CD4-positive, alpha-beta T cell (primary cell): ENCODE measurements at regions not wholly inside any gene's neighbourhood (a gene's known extent, or its start where the extent isn't known, plus 50 kb on each side); places are given as distances from the start of the nearest gene placed in this dataset.

Source experiments
- ATAC-seq: fragments of 200-7000 bp; cut with Tn5 transposase; one replicate; pipeline ENCODE4 v1.10.0; 2022; ENCODE audit warnings: mild to moderate bottlenecking; ENCODE audit not compliant: poor library complexity
- CTCF ChIA-PET: fragments of 350-600 bp; sonication (Branson Sonifier 250); formaldehyde crosslinking; loops from one replicate; lab custom pipeline; 2021; ENCODE audit warnings: antibody characterized with exemption, inconsistent platforms; lab: Charles Lee
- POLR2A ChIA-PET: fragments of 350-600 bp; sonication (Branson Sonifier 250); formaldehyde crosslinking; loops from one replicate; lab custom pipeline; 2021; ENCODE audit warnings: antibody characterized with exemption, inconsistent platforms; lab: Charles Lee
- DNase-seq, 14 experiments: peaks; one replicate each; pipeline ENCODE4 v3.0.0-alpha.2; 2013 to 2020; ENCODE audit warnings: mixed read lengths in 2 of 14
- H3K27ac ChIP-seq, 2 donors: one replicate each; pipeline versions ENCODE4 v1.5.1 to v1.7.0; 2013; ENCODE audit warnings: low read length in 2 of 2, low read depth in 1 of 2, mild to moderate bottlenecking in 1 of 2
- H3K27me3 ChIP-seq, 2 experiments: 1 replicate in 1 of 2; 2 replicates in 1 of 2; pipeline versions ENCODE4 v1.6.1 to v1.7.0; 2013; ENCODE audit warnings: low read length in 2 of 2, control low read depth in 1 of 2, mild to moderate bottlenecking in 1 of 2, moderate library complexity in 1 of 2; ENCODE audit not compliant: insufficient read depth in 2 of 2, control insufficient read depth in 1 of 2
- H3K36me3 ChIP-seq: one replicate; pipeline ENCODE4 v1.6.1; 2013; ENCODE audit warnings: low read length, control low read depth; ENCODE audit not compliant: insufficient read depth
- H3K4me1 ChIP-seq: one replicate; pipeline ENCODE4 v1.6.1; 2013; ENCODE audit warnings: low read length, control low read depth; ENCODE audit not compliant: insufficient read depth
- H3K4me3 ChIP-seq: one replicate; pipeline ENCODE4 v1.5.1; 2013; ENCODE audit warnings: mild to moderate bottlenecking, low read length, moderate library complexity
- H3K9me3 ChIP-seq, 2 experiments: 1 replicate in 1 of 2; 2 replicates in 1 of 2; pipeline versions ENCODE4 v1.6.1 to v1.7.0; 2013; ENCODE audit warnings: low read length in 2 of 2, mild to moderate bottlenecking in 2 of 2, control low read depth in 1 of 2, moderate library complexity in 1 of 2; ENCODE audit not compliant: control insufficient read depth in 1 of 2, insufficient read depth in 1 of 2
- H3K27ac Mint-ChIP-seq: one replicate; pipeline ENCODE4 v1.8.0; 2020; ENCODE audit warnings: mixed read lengths
- H3K27me3 Mint-ChIP-seq: one replicate; pipeline ENCODE4 v1.8.0; 2021; ENCODE audit warnings: mixed read lengths
- H3K36me3 Mint-ChIP-seq: one replicate; pipeline ENCODE4 v1.8.0; 2021; ENCODE audit warnings: low read depth, mixed read lengths
- H3K4me1 Mint-ChIP-seq: one replicate; pipeline ENCODE4 v1.8.0; 2021; ENCODE audit warnings: low read depth, mixed read lengths
- H3K4me3 Mint-ChIP-seq: one replicate; pipeline ENCODE4 v1.8.0; 2020; ENCODE audit warnings: mild to moderate bottlenecking, mixed read lengths
- H3K9me3 Mint-ChIP-seq: one replicate; pipeline ENCODE4 v1.8.0; 2020; ENCODE audit warnings: mixed read lengths
- CTCF ChIP-seq: fragments of 200-600 bp; IDR thresholded peaks from one replicate; pipeline ENCODE4 v1.8.0; 2022; ENCODE audit warnings: antibody characterized with exemption, mild to moderate bottlenecking
- intact Hi-C, 2 experiments: fragments of 100-400 bp; cut with DNase I in 1 of 2; cut with micrococcal nuclease in 1 of 2; formaldehyde crosslinking; loops; one replicate each; pipeline versions ENCODE4 v1.15.1 to v1.9.0; 2023 to 2025; cut with DNase I, micrococcal nuclease

GRCh38 chrX:38929966-38930421, 128.7 kb downstream of the MID1IP1 start:
- H3K4me3 Mint-ChIP-seq = no peak overlapping the region

DNA sequence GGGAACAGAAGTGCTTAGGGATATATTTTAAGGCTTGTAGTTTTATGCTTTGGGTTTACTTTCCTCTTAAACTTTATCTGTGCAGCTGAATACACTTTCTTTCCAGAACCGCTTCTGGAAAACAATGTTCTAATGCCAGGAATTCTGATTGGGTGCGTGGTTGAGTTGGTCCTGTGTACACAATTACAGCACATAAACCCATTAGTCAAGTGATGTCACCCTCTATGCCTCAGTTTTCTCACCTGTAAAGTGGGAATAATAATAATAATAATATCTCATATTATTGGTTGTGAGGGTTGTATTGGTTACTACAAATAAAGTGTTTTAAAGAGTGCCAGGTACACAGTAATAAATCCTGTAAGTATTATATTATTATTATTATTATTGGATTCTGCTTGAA, 129.2 kb downstream of the MID1IP1 start:
- ATAC-seq (no peak), DNase-seq (no peak)
- intact Hi-C loops = no loop called here
- POLR2A ChIA-PET = no interaction called here
- Mint-ChIP-seq H3K27me3 (no peaks in the 10 kb centered on the region), H3K27ac (no peak overlapping the region), H3K36me3 (no peaks in the 10 kb centered on the region), H3K9me3 (no peaks in the 10 kb centered on the region), H3K4me3 (no peak overlapping the region), H3K4me1 (no peaks in the 10 kb centered on the region)
- TF ChIP-seq CTCF = no peak
- CTCF ChIA-PET = no interaction called here
- Histone ChIP-seq H3K9me3 (no peaks in the 10 kb centered on the region), H3K27me3 (no peaks in the 10 kb centered on the region), H3K36me3 (no peaks in the 10 kb centered on the region), H3K4me1 (no peaks in the 10 kb centered on the region), H3K27ac (no peak overlapping the region), H3K4me3 (no peak overlapping the region)

More at GRCh38 chrX:38929966-38930421, 128.7 kb downstream of the MID1IP1 start:
- no peak for TF ChIP-seq CTCF
- no peaks in the 10 kb centered on the region for H3K27me3 Mint-ChIP-seq
- H3K4me1 ChIP-seq = no peaks in the 10 kb centered on the region
- no peak overlapping the region for H3K4me3 ChIP-seq
- ChIA-PET CTCF (no interaction called here), POLR2A (no interaction called here)
- H3K9me3 Mint-ChIP-seq = no peaks in the 10 kb centered on the region
- no peaks in the 10 kb centered on the region for H3K4me1 Mint-ChIP-seq
- no peak overlapping the region for H3K27ac Mint-ChIP-seq
- ATAC-seq (no peak), DNase-seq (peak in 1 of 14 experiments; percentile 4)
- H3K27me3 ChIP-seq = no peaks in the 10 kb centered on the region
- H3K36me3 Mint-ChIP-seq = no peaks in the 10 kb centered on the region
- H3K27ac ChIP-seq = no peak overlapping the region
- intact Hi-C loops = no loop called here
- H3K36me3 ChIP-seq = no peaks in the 10 kb centered on the region
- no peaks in the 10 kb centered on the region for H3K9me3 ChIP-seq

DNA sequence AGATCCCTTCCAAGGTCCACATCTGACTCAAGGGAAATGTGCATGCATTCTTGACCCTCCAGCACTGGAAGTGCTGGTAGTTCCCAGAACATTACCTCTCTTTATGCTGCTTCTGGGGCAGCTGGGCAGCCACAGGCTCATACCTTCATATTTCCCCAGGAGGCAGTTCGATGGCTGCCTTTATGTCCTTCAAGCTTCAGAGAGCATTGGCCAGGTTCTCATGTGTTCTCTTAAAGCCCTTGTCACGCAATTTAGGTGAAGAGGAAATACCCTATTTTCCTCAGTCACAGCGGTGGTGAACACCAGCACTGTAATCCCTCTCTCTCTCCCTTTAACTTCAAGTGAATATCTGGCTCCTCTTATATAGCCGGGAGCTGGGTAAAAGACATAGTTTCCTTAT, 134.3 kb downstream of the MID1IP1 start:
- Mint-ChIP-seq H3K27ac (no peak overlapping the region), H3K27me3 (no peaks in the 10 kb centered on the region), H3K4me3 (no peak overlapping the region), H3K4me1 (no peaks in the 10 kb centered on the region), H3K9me3 (no peaks in the 10 kb centered on the region), H3K36me3 (no peaks in the 10 kb centered on the region)
- H3K36me3 ChIP-seq = no peaks in the 10 kb centered on the region
- no peaks in the 10 kb centered on the region for H3K27me3 ChIP-seq
- TF ChIP-seq CTCF = no peak
- POLR2A ChIA-PET = no interaction called here
- intact Hi-C loops = no loop called here
- H3K4me1 ChIP-seq = no peaks in the 10 kb centered on the region
- H3K4me3 ChIP-seq = no peak overlapping the region
- no peaks in the 10 kb centered on the region for H3K9me3 ChIP-seq
- ATAC-seq = no peak
- DNase-seq = no peak
- CTCF ChIA-PET = no interaction called here
- no peak overlapping the region for H3K27ac ChIP-seq
